HAP-1 (cell line): ENCODE measurements at regions not wholly inside any gene's neighbourhood (a gene's known extent, or its start where the extent isn't known, plus 50 kb on each side); places are given as distances from the start of the nearest gene placed in this dataset.

Experiments used
- DNase-seq, 2 experiments: peaks; one replicate each; pipeline ENCODE4 v3.0.0-alpha.2; 2016 to 2020; ENCODE audit warnings: low spot score in 2 of 2
- H3K27me3 ChIP-seq: fragments of 250-450 bp; sonication (Bioruptor Pico); 2 replicates; pipeline ENCODE4 v1.5.1; 2020; ENCODE audit warnings: low read depth, mild to moderate bottlenecking, moderate library complexity
- H3K36me3 ChIP-seq: fragments of 250-450 bp; sonication (Bioruptor Pico); replicated peaks from 2 replicates; pipeline ENCODE4 v1.5.1; 2020; ENCODE audit warnings: mild to moderate bottlenecking
- H3K4me1 ChIP-seq: fragments of 250-450 bp; sonication (Bioruptor Pico); 2 replicates; pipeline ENCODE4 v1.5.1; 2020; ENCODE audit warnings: mild to moderate bottlenecking
- H3K4me3 ChIP-seq: fragments of 250-450 bp; sonication (Bioruptor Pico); 2 replicates; pipeline ENCODE4 v1.5.1; 2020; ENCODE audit warnings: mild to moderate bottlenecking, moderate library complexity
- H3K9me3 ChIP-seq: fragments of 250-450 bp; sonication (Bioruptor Pico); 2 replicates; pipeline ENCODE4 v1.5.1; 2020; ENCODE audit warnings: mild to moderate bottlenecking, moderate library complexity
- in situ Hi-C: fragments of 300-500 bp; cut with MboI; formaldehyde crosslinking; loops from 3 replicates; pipeline ENCODE4 v1.14.3; 2020; ENCODE audit warnings: low sequenced_read_pairs, inconsistent platforms, mixed read lengths

DNA sequence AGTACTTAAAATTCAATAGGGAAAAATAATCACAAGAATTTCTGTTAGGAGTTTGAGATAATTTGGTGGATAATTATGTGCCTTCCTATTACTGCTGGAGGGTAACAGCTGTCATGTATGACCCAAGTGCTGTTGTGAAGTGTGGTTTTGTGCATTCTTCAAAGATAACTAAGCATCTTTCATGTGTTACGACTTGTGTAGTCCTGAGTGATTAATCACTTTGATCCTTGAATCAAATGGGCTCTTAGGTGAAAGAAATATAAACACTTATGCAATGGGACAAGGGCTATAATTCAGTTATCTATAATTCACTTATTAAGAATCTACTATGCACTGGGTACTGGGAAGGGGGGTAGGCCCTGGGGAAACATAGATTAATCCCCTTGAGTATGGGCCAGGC lies 89.0 kb downstream of the CH25H start:
- no peaks in the 10 kb centered on the region for H3K36me3 ChIP-seq
- no peaks in the 10 kb centered on the region for H3K27me3 ChIP-seq
- no peak overlapping the region for H3K4me3 ChIP-seq
- in situ Hi-C loops = no loop called here
- no peaks in the 10 kb centered on the region for H3K9me3 ChIP-seq
- no peak for DNase-seq
- H3K4me1 ChIP-seq = peaks cover 2% of the 10 kb centered on the region; the same call in 1 of the 2 replicates

DNA sequence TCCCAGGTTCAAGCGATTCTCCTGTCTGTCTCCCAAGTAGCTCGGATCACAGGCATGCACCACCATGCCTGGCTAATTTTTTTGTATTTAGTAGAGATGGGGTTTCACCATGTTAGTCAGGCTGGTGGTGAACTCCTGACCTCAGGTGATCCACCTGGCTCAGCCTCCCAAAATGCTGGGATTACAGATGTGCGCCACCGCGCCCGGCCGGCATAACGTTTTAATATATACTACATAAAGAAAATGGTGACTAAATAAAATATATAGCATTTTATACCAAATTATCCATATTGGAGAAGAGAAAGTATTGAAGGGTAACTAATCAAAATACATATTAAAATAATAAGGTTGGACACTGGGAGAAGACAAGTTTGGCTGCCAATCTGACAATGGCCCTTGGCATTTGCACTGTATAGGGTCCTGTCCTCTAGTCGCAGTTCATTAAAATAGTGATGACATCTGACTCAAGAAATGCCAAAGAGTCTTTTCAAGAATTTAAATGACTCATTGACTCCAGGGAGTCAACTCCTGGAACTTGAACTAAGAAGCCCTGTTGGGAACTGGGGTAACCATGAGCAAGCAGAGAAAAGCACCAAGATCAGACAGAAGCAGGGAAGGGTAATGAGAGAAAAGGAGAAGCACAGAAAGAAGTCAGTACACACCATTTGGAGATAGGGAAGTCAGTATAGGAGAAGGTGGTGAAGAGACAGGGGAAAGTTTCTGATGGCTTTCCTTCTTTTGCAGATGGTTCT lies 91.1 kb downstream of the CH25H start:
- DNase-seq = no peak
- H3K27me3 ChIP-seq = no peaks in the 10 kb centered on the region
- no peaks in the 10 kb centered on the region for H3K36me3 ChIP-seq
- no peak overlapping the region for H3K4me3 ChIP-seq
- in situ Hi-C loops = no loop called here
- H3K4me1 ChIP-seq = peaks cover under 1% of the 10 kb centered on the region; the same call in 1 of the 2 replicates
- no peaks in the 10 kb centered on the region for H3K9me3 ChIP-seq

DNA sequence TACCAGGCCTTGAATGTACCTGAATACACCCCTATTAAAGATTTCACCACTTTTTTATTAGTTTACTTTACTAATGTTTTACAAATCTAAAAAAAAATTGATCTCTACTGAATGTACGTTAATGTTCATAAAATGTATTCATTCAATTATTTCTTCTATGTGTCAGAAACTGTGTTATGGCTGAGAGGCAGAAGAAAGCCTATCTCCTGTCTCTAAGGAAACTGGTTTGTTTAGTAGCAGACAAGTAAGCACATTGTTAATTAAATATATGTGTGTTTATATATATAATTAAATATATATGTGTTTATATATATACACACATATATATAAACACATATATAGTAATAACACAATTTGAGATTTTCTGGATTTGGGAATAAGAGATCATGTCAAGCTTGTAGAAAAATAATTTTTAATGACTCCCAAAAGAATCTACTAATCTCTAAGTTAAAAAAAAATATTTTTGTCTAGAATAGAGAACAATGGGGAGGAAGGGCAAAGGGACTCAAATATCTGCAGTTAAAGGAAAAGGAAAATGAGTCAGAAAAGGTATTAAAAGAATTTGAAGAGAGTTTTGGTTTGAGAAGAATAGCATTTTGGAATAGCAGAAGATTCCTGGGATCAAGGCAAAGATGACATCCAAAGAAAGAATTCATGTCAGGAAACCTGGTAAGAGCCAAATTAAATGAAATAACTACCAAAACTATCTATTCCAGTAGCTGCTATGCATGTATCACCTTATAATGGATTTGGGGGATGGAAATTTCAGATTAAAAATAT lies 92.1 kb downstream of the CH25H start:
- no peak overlapping the region for H3K4me3 ChIP-seq
- no peaks in the 10 kb centered on the region for H3K36me3 ChIP-seq
- no peaks in the 10 kb centered on the region for H3K27me3 ChIP-seq
- in situ Hi-C loops = no loop called here
- no peaks in the 10 kb centered on the region for H3K4me1 ChIP-seq
- H3K9me3 ChIP-seq = no peaks in the 10 kb centered on the region
- DNase-seq = no peak

DNA sequence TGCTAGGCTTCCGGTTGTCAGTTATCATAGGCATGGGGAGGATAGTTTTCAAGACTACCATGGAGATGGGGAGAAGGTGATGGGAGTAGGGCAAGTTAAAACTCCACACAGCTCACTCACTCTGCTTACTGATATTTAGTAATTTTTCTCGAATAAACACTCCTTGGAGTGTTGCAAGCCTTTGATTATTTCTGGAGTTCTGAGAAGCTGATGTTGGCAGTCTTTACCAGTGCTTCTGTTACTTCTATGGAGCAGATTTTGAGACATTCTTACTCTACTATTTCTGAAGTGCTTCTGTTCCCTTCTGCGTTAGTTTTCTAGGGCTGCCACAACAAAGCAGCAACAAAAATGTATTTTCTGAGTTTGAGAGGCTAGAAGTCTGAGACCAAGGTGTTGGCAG lies 104.4 kb downstream of the CH25H start:
- Histone ChIP-seq H3K4me1 (no peaks in the 10 kb centered on the region), H3K36me3 (no peaks in the 10 kb centered on the region), H3K27me3 (no peaks in the 10 kb centered on the region), H3K9me3 (peaks cover 3% of the 10 kb centered on the region), H3K4me3 (no peak overlapping the region)
- no peak for DNase-seq
- in situ Hi-C loops = no loop called here

DNA sequence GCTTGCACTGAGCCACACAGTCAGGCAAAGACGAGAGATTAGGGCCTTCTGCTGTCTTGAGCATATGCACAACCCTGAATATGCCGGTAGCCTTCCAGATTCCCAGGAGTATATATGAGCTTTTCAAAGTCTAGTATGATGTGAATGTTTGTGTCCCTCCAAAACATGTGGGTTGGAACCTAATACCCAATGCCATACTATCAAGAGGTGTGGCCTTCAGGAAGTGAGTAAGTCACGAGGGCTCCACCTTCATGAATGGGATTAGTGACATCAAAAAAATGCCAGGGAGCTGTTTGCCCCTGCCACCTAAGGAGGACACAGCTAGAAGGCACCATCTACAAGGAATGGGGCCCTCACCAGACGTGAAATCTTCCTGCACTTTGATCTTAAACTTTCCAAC lies 105.2 kb downstream of the CH25H start:
- in situ Hi-C loops = no loop called here
- 0 out of 2 replicates have a peak, but pooled peaks cover 2% of the 10 kb centered on the region for H3K4me1 ChIP-seq
- H3K4me3 ChIP-seq = no peak overlapping the region
- H3K36me3 ChIP-seq = no peaks in the 10 kb centered on the region
- DNase-seq = no peak
- no peaks in the 10 kb centered on the region for H3K27me3 ChIP-seq
- H3K9me3 ChIP-seq = peaks cover under 1% of the 10 kb centered on the region; the same call in 1 of the 2 replicates

DNA sequence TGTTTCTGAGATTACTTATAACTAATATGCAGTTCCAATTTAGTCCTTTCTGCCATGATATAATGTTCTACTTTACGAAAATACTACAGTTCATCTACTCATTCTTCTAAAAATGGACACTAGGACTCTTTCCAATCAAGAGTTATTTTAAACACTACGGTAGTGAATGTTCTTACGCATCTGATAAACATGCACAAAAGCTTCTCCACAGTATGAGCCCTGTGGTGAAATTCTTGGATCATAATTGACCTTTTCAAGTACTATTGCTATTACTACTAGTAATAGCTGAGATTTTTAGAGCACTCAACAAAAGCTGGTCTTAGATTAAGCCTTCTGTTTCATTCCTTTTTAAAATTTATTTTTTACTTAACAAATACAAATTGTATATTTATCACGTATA lies 106.4 kb downstream of the CH25H start:
- no peak for DNase-seq
- Histone ChIP-seq H3K9me3 (no peaks in the 10 kb centered on the region), H3K4me3 (no peak overlapping the region), H3K4me1 (peaks cover 11% of the 10 kb centered on the region), H3K36me3 (no peaks in the 10 kb centered on the region), H3K27me3 (no peaks in the 10 kb centered on the region)
- in situ Hi-C loops = no loop called here

DNA sequence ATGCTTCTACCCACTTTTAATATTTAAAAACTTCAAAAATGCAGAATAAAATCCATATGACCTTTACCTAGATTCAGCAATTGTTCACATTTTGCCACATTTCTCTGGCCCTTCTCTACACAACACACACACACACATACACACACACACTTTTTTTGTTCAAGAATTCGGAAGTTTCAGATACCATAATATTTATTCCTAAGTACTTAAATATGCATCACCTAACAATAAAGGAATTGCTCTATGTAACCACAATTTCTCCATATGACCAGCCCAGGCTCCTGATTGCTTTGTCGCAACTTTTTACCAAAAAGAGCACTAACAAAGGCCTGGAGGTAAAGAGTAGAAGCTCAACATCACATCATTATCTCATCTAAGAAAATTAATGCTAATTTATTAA lies 106.6 kb downstream of the FAS start:
- H3K4me1 ChIP-seq = peaks cover 18% of the 10 kb centered on the region

DNA sequence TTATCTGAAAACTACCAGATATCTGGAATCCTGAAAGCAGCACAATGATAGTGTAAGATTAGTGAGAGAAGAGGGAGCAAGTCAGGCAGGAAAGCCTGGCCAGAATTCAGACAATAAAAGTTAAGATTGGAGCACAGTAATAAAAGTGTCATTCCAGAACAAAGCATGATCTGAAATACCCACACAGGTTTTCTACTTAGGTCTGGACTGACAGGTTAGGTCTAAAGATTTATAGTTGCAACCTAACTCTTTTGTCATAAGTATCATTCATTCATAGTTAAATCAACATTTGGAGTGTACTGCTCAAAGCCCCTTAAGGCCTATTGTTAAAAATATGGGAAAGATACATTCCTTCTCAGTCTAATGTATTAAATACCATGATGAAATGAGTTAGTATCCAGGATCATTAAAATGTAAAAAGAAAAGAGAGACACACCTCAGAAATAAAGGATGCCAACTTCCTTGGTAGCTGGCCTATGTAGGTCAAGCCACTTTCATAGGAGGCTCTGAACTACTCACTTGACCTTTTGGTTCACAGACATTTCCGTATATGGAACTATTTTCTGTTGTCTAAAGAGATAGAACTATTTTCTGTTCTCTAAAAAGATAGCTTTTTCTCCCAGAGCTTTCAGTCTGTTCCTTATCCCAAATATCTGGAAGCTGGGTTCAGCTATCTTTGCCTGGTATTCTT lies 105.2 kb downstream of the FAS start:
- H3K4me1 ChIP-seq = peaks cover 26% of the 10 kb centered on the region
- DNase-seq = peak; percentile 28 to 95
- no peaks in the 10 kb centered on the region for H3K36me3 ChIP-seq
- no peak overlapping the region for H3K4me3 ChIP-seq
- H3K27me3 ChIP-seq = no peaks in the 10 kb centered on the region
- in situ Hi-C loops = no loop called here
- H3K9me3 ChIP-seq = no peaks in the 10 kb centered on the region

More for the DNA sequence above, 106.6 kb downstream of the FAS start:
- no peaks in the 10 kb centered on the region for H3K27me3 ChIP-seq
- H3K9me3 ChIP-seq = no peaks in the 10 kb centered on the region
- H3K4me3 ChIP-seq = no peak overlapping the region
- in situ Hi-C loops = no loop called here
- no peaks in the 10 kb centered on the region for H3K36me3 ChIP-seq
- DNase-seq = no peak

DNA sequence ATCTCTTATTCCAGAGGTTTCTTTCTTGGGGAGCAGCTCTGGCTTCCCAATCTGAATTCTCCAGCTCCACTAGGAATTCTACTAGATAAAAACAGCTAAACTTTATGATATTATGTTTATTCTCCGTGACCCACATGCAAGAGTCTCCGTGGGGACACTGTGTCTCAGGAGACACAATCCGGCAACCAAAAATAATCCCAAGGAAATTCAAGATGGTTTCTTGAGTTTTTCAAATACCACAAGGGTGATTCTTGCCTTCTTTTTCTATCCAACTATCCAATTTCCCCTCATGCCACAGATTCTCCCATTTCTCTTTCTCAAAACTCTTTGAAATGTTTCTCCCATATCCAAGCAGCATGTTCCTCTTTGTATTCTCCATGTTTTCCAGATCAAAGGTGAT lies 103.1 kb downstream of the FAS start:
- Histone ChIP-seq H3K4me1 (peaks cover 28% of the 10 kb centered on the region), H3K36me3 (no peaks in the 10 kb centered on the region), H3K27me3 (no peaks in the 10 kb centered on the region), H3K4me3 (no peak overlapping the region), H3K9me3 (no peaks in the 10 kb centered on the region)
- DNase-seq = no peak
- in situ Hi-C loops = no loop called here

DNA sequence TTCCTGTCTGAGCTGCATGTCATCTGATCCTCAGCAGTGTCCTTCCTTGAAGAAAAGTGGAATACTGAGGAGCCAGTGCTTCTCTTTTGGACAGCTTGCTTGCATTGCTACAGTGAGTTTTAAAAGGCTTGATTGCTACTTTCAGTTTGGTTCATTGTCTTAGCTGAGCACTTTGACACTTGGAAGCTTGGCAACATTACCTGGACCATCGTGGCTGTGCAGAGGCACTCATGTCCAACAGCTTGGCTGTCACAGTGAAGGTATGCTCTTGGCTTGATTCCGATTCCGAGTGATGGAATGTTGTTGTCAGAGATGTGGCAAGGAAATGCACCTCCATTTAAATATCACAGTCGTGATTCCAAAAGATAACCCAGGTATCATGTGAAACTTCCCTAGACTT lies 102.4 kb downstream of the FAS start:
- Histone ChIP-seq H3K27me3 (no peaks in the 10 kb centered on the region), H3K36me3 (no peaks in the 10 kb centered on the region), H3K4me1 (peaks cover 28% of the 10 kb centered on the region), H3K4me3 (no peak overlapping the region), H3K9me3 (no peaks in the 10 kb centered on the region)
- in situ Hi-C loops = no loop called here
- no peak for DNase-seq

DNA sequence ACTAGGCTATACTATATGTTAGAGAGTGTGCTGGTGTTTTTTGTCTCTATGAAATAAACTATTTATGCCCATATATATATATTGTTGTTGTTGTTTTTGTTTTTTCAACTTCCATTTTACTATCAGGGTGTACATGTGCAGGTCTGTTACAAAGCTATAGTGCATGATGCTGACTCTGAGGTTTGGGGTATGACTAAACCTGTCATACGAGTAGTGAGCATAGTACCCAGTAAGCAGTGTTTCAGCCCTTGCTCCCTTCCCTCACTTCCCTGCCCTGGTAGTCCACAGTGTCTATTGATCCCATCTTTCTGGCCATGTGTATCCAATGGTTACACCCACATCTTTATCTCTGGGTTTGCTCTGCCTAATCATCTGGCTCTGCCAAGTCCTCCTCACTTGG lies 101.8 kb downstream of the FAS start:
- Histone ChIP-seq H3K4me1 (peaks cover 28% of the 10 kb centered on the region), H3K27me3 (no peaks in the 10 kb centered on the region), H3K9me3 (no peaks in the 10 kb centered on the region), H3K4me3 (no peak overlapping the region), H3K36me3 (no peaks in the 10 kb centered on the region)
- DNase-seq = no peak
- in situ Hi-C loops = no loop called here

DNA sequence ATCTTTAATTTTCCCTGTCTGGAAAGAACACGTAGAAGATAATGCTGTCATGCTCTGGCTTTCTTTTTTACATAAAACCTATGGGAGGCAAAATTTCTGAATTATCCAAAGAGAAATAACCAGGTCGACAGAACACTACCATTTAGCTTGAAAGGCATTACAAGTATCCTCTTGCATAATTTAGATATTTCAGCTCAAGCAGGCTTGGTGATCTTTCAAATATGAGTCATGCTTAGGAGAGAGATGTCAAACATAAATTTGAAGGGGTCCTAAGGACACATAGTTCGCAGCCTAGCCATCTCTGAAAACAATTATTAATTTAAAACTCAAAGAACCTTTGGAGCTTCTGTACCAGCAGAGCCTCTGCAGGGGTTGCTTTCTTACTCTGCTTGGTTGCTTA lies 100.9 kb downstream of the FAS start:
- Histone ChIP-seq H3K4me3 (no peak overlapping the region), H3K36me3 (no peaks in the 10 kb centered on the region), H3K9me3 (no peaks in the 10 kb centered on the region), H3K4me1 (peaks cover 25% of the 10 kb centered on the region), H3K27me3 (no peaks in the 10 kb centered on the region)
- DNase-seq = peak in 1 of 2 experiments; percentile 42
- in situ Hi-C loops = no loop called here

DNA sequence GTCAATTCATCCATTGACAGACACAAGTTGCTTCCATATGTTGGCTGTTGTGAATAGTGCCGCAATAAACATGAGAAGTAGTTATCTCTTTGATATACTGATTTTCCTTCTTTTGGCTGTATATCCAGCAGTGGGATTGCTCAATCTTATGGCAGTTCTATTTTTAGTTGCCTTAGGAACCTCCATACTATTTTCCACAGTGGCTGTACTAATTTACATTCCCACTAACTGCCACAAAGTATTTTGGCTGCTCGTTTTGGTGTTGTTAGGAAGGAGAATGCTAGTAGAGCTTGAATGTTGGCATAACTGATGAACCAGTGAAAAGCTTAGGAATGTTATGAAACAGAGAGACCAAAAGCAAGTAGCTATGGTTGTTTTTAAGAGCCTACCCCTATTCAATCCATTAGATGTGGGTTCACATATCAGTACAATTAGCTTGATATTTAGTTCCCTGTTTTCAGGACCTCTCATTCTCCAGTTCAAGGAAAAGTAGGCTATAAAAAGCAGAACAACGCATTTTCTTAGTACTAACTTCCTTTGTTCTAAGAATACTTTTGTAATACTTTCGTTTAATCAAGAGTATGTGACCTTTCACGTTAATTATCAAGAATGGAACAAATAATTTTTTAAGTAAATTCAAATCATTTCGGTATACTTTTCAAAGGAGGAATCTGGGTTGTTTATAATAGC lies 100.3 kb downstream of the FAS start:
- Histone ChIP-seq H3K4me3 (no peak overlapping the region), H3K36me3 (no peaks in the 10 kb centered on the region), H3K4me1 (peaks cover 19% of the 10 kb centered on the region), H3K9me3 (no peaks in the 10 kb centered on the region), H3K27me3 (no peaks in the 10 kb centered on the region)
- in situ Hi-C loops = no loop called here
- DNase-seq = peak in 1 of 2 experiments; percentile 12
